Gastroesophageal sphincter (tissue), 3 donors: ENCODE measurements at regions not wholly inside any gene's neighbourhood (a gene's known extent, or its start where the extent isn't known, plus 50 kb on each side); places are given as distances from the start of the nearest gene placed in this dataset.

Experiments
- EP300 ChIP-seq: sonication (generic); formaldehyde crosslinking; IDR thresholded peaks from one replicate; pipeline ENCODE4 v1.6.1; 2017; ENCODE audit warnings: antibody characterized with exemption, mild to moderate bottlenecking
- POLR2A ChIP-seq, 2 donors: fragments of 450-650 bp; IDR thresholded peaks; one replicate each; pipeline ENCODE4 v1.6.1; 2017; ENCODE audit warnings: antibody characterized with exemption in 2 of 2, mild to moderate bottlenecking in 2 of 2, moderate library complexity in 1 of 2
- TF ChIP-seq, protein P1 (sequence below), 4 experiments: fragments of 200-600 bp in 2 of 4; fragments of 450-650 bp in 2 of 4; sonication (generic) in 1 of 4; IDR thresholded peaks; one replicate each; pipeline ENCODE4 v1.5.1; 2017 to 2019; ENCODE audit warnings: antibody characterized with exemption in 4 of 4, mild to moderate bottlenecking in 2 of 4, moderate library complexity in 2 of 4

DNA sequence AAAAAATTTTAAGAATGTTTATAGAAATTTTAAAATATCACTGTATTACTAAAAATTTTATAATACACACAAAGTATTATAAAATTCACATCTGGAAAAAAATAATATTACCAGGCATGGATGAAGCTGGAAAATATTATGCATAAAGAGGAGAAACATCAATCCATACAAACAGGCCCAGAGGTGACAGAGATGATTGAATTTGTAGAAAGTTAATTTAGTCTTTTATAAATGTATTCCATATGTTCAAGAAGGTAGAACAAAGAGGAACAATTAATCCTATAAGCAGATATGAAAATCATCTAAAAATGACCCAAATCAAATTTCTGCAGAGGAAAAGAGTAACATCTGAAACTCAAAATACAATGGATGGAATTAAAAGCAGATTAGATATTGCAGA, 605.2 kb upstream of the CELF4 start:
- TF ChIP-seq, protein P1, sequence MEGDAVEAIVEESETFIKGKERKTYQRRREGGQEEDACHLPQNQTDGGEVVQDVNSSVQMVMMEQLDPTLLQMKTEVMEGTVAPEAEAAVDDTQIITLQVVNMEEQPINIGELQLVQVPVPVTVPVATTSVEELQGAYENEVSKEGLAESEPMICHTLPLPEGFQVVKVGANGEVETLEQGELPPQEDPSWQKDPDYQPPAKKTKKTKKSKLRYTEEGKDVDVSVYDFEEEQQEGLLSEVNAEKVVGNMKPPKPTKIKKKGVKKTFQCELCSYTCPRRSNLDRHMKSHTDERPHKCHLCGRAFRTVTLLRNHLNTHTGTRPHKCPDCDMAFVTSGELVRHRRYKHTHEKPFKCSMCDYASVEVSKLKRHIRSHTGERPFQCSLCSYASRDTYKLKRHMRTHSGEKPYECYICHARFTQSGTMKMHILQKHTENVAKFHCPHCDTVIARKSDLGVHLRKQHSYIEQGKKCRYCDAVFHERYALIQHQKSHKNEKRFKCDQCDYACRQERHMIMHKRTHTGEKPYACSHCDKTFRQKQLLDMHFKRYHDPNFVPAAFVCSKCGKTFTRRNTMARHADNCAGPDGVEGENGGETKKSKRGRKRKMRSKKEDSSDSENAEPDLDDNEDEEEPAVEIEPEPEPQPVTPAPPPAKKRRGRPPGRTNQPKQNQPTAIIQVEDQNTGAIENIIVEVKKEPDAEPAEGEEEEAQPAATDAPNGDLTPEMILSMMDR (IDR thresholded peaks at IDR 0.05): no peak
- TF ChIP-seq POLR2A (IDR thresholded peaks at IDR 0.05) (no peak), EP300 (no peak)
